HepG2 (cell line): ENCODE measurements at regions not wholly inside any gene's neighbourhood (a gene's known extent, or its start where the extent isn't known, plus 50 kb on each side); places are given as distances from the start of the nearest gene placed in this dataset.

ENCODE experiments used
- ATAC-seq: fragments of 200-7000 bp; cut with Tn5 transposase; 3 replicates; pipeline ENCODE4 v1.9.1; 2020; ENCODE audit warnings: mild to moderate bottlenecking, moderate library complexity
- BruUV-seq: library from RNA; stranded (reverse); fragments of 400-500 nt; replicated peaks from 2 replicates; lab custom pipeline; 2021; lab: Mats Ljungman, UMichigan
- CTCF ChIA-PET: fragments of 300-600 bp; formaldehyde crosslinking; extraction: SDS; loops from one replicate; lab custom pipeline; 2021; ENCODE audit warnings: low total read pairs, inconsistent platforms, low intra/inter-chr PET ratio; lab: Yijun Ruan, JAX
- POLR2A ChIA-PET: fragments of 350-600 bp; sonication (Branson Sonifier 250); formaldehyde crosslinking; loops from one replicate; lab custom pipeline; 2020; ENCODE audit warnings: antibody characterized with exemption, inconsistent platforms; lab: Yijun Ruan, JAX
- DNase-seq: peaks from one replicate; pipeline ENCODE4 v3.0.0-alpha.2; 2015; ENCODE audit warnings: low spot score
- FAIRE-seq: peaks from 3 replicates; lab custom pipeline; 2011; peaks lifted over from hg19 to GRCh38; lab: Jason Lieb, UNC
- H2AFZ ChIP-seq: one replicate; pipeline ENCODE4 v1.6.1; 2011; ENCODE audit warnings: low read length, inconsistent platforms
- H3K27ac ChIP-seq: fragments of 300-600 bp; 3 replicates; pipeline ENCODE4 v1.8.0; 2011; ENCODE audit warnings: mixed run types, mild to moderate bottlenecking, mixed read lengths, low read length, inconsistent platforms; ENCODE audit not compliant: insufficient read depth; ENCODE audit errors: extremely low read length
- H3K27me3 ChIP-seq, 2 experiments: fragments of 200-600 bp in 1 of 2; 2 replicates in 1 of 2; 3 replicates in 1 of 2; pipeline versions ENCODE4 v1.6.0 to v1.8.0; 2011; ENCODE audit warnings: low read length in 2 of 2, mild to moderate bottlenecking in 2 of 2, moderate library complexity in 2 of 2, inconsistent platforms in 1 of 2; ENCODE audit not compliant: insufficient read depth in 2 of 2, control insufficient read depth in 1 of 2
- H3K36me3 ChIP-seq, 2 experiments: fragments of 200-600 bp in 1 of 2; replicated peaks in 1 of 2; 2 replicates in 1 of 2; 3 replicates in 1 of 2; pipeline versions ENCODE4 v1.5.1 to v1.8.0; 2011; ENCODE audit warnings: low read length in 2 of 2, inconsistent platforms in 1 of 2; ENCODE audit not compliant: insufficient read depth in 2 of 2, control insufficient read depth in 1 of 2
- H3K4me1 ChIP-seq: 2 replicates; pipeline ENCODE4 v1.5.1; 2012; ENCODE audit warnings: low read length, inconsistent platforms; ENCODE audit not compliant: insufficient read depth
- H3K4me2 ChIP-seq: 2 replicates; pipeline ENCODE4 v1.6.0; 2011; ENCODE audit warnings: low read depth, low read length, inconsistent platforms
- H3K4me3 ChIP-seq, 3 experiments: fragments of 200-600 bp in 1 of 3; sonication (generic), shearing (Covaris generic) in 1 of 3; replicated peaks in 1 of 3; 2 replicates each; pipeline ENCODE4 v1.5.1; 2011 to 2016; ENCODE audit warnings: low read length in 3 of 3, inconsistent platforms in 2 of 3, low read depth in 2 of 3, mild to moderate bottlenecking in 2 of 3, control low read depth in 1 of 3, mixed read lengths in 1 of 3; ENCODE audit not compliant: insufficient read depth in 1 of 3
- H3K79me2 ChIP-seq: one replicate; pipeline ENCODE4 v1.6.1; 2011; ENCODE audit warnings: low read length, inconsistent platforms; ENCODE audit not compliant: insufficient read depth
- H3K9ac ChIP-seq: 2 replicates; pipeline ENCODE4 v1.6.0; 2011; ENCODE audit warnings: mild to moderate bottlenecking, low read depth, low read length, inconsistent platforms; ENCODE audit not compliant: insufficient read depth
- H3K9me3 ChIP-seq: 2 replicates; pipeline ENCODE4 v1.5.1; 2012; ENCODE audit warnings: mild to moderate bottlenecking, low read length
- H4K20me1 ChIP-seq: 2 replicates; pipeline ENCODE4 v1.6.0; 2011; ENCODE audit warnings: inconsistent platforms, mild to moderate bottlenecking, low read length, moderate library complexity; ENCODE audit not compliant: insufficient read depth
- ARID2 ChIP-seq: sonication (generic); formaldehyde crosslinking; IDR thresholded peaks from 2 replicates; pipeline ENCODE4 v1.8.1; 2022; ENCODE audit warnings: mild to moderate bottlenecking, missing genetic modification reagents, borderline replicate concordance
- CEBPG ChIP-seq: IDR thresholded peaks from 2 replicates; pipeline ENCODE4 v1.6.1; 2016
- ERF ChIP-seq: IDR thresholded peaks from 2 replicates; pipeline ENCODE4 v1.6.1; 2018; ENCODE audit warnings: missing biosample characterization, missing genetic modification reagents
- MAFK ChIP-seq, 2 experiments: IDR thresholded peaks in 1 of 2; conservative IDR thresholded peaks in 1 of 2; 2 replicates each; pipeline ENCODE4 v1.6.1; 2011; ENCODE audit warnings: improper control_type of control experiment in 2 of 2, low read length in 2 of 2
- NFIB ChIP-seq: sonication (generic); formaldehyde crosslinking; IDR thresholded peaks from 2 replicates; pipeline ENCODE4 v1.9.0; 2021; ENCODE audit warnings: missing genetic modification reagents, mild to moderate bottlenecking, borderline replicate concordance
- RELA ChIP-seq: sonication (generic); formaldehyde crosslinking; IDR thresholded peaks from 2 replicates; pipeline ENCODE4 v1.4.0; 2020; ENCODE audit warnings: missing genetic modification reagents
- TBL1XR1 ChIP-seq: fragments of 150-350 bp; IDR thresholded peaks from 2 replicates; pipeline ENCODE4 v1.6.1; 2014; ENCODE audit warnings: borderline replicate concordance, low read length; ENCODE audit not compliant: partially characterized antibody
- ZNF225 ChIP-seq: sonication (generic); formaldehyde crosslinking; IDR thresholded peaks from 2 replicates; pipeline ENCODE4 v1.4.0; 2020; ENCODE audit warnings: mild to moderate bottlenecking, missing genetic modification reagents
- ZNF274 ChIP-seq: sonication (generic); formaldehyde crosslinking; IDR thresholded peaks from 2 replicates; pipeline ENCODE4 v1.5.1; 2020; ENCODE audit warnings: mild to moderate bottlenecking, missing genetic modification reagents
- ZNF33B ChIP-seq: sonication (generic); formaldehyde crosslinking; IDR thresholded peaks from 2 replicates; pipeline ENCODE4 v1.5.1; 2020; ENCODE audit warnings: mild to moderate bottlenecking, missing genetic modification reagents
- ZNF589 ChIP-seq: sonication (generic); formaldehyde crosslinking; conservative IDR thresholded peaks from 2 replicates; pipeline ENCODE4 v1.8.0; 2022; ENCODE audit warnings: mild to moderate bottlenecking, moderate library complexity, missing genetic modification reagents
- ZNF670 ChIP-seq: sonication (generic); formaldehyde crosslinking; IDR thresholded peaks from 2 replicates; pipeline ENCODE4 v1.8.0; 2022; ENCODE audit warnings: mild to moderate bottlenecking, missing genetic modification reagents, borderline replicate concordance
- ZNF780A ChIP-seq: sonication (generic); formaldehyde crosslinking; IDR thresholded peaks from 2 replicates; pipeline ENCODE4 v1.8.0; 2022; ENCODE audit warnings: mild to moderate bottlenecking, missing genetic modification reagents, moderate library complexity
- WGBS: methylation state at CpG from one replicate; pipeline ENCODE4 v1.1.6; 2017; ENCODE audit warnings: low lambda C conversion rate; 5-methylcytosine and 5-hydroxymethylcytosine counted together
- in situ Hi-C: cut with HindIII; loops from 2 replicates; pipeline ENCODE4 v1.10.0; 2017; ENCODE audit warnings: low pct_unique_long_range_greater_than_20kb; ENCODE audit not compliant: extremely low pct_ligation_motif_present
- intact Hi-C: fragments of 100-400 bp; cut with micrococcal nuclease; formaldehyde crosslinking; loops from one replicate; pipeline ENCODE4 v1.10.0; 2022; ENCODE audit not compliant: unreplicated experiment
- TF ChIP-seq, protein P1 (sequence below): sonication (generic); formaldehyde crosslinking; IDR thresholded peaks from 2 replicates; pipeline ENCODE4 v1.4.0; 2020; ENCODE audit warnings: low read depth, mild to moderate bottlenecking, missing genetic modification reagents
- TF ChIP-seq, protein P2 (sequence below): sonication (generic); formaldehyde crosslinking; IDR thresholded peaks from 2 replicates; pipeline ENCODE4 v1.4.0; 2020; ENCODE audit warnings: mild to moderate bottlenecking, missing genetic modification reagents

- 2% methylated on average over 2 of the region's 2 CpGs for WGBS
- Histone ChIP-seq H3K27me3 (no peaks in the 10 kb centered on the region), H3K79me2 (no peaks in the 10 kb centered on the region), H3K36me3 (no peaks in the 10 kb centered on the region), H2AFZ (no peak overlapping the region), H3K4me2 (no peak overlapping the region), H3K4me1 (no peaks in the 10 kb centered on the region), H3K27ac (no peak overlapping the region), H4K20me1 (no peaks in the 10 kb centered on the region), H3K4me3 (no peak overlapping the region), H3K9ac (no peak overlapping the region), H3K9me3 (no peaks in the 10 kb centered on the region)
- TF ChIP-seq, protein P1, sequence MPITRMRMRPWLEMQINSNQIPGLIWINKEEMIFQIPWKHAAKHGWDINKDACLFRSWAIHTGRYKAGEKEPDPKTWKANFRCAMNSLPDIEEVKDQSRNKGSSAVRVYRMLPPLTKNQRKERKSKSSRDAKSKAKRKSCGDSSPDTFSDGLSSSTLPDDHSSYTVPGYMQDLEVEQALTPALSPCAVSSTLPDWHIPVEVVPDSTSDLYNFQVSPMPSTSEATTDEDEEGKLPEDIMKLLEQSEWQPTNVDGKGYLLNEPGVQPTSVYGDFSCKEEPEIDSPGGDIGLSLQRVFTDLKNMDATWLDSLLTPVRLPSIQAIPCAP = no peak
- TF ChIP-seq ARID2 (no peak), ZNF780A (no peak), ZNF225 (CRISPR knock-in tag) (no peak), ZNF670 (CRISPR knock-in tag) (no peak), NFIB (CRISPR knock-in tag) (no peak), CEBPG (CRISPR knock-in tag) (no peak), MAFK (conservative IDR thresholded peaks at IDR 0.05 in 1 of 2, IDR thresholded peaks at IDR 0.05 in 1 of 2; ENCODE audit: low read length in 2 of 2) (no peak), TBL1XR1 (no peak), ZNF589 (CRISPR knock-in tag) (no peak), RELA (no peak), ZNF274 (CRISPR knock-in tag) (no peak), ZNF33B (no peak), ERF (CRISPR knock-in tag) (no peak)
- TF ChIP-seq, protein P2, sequence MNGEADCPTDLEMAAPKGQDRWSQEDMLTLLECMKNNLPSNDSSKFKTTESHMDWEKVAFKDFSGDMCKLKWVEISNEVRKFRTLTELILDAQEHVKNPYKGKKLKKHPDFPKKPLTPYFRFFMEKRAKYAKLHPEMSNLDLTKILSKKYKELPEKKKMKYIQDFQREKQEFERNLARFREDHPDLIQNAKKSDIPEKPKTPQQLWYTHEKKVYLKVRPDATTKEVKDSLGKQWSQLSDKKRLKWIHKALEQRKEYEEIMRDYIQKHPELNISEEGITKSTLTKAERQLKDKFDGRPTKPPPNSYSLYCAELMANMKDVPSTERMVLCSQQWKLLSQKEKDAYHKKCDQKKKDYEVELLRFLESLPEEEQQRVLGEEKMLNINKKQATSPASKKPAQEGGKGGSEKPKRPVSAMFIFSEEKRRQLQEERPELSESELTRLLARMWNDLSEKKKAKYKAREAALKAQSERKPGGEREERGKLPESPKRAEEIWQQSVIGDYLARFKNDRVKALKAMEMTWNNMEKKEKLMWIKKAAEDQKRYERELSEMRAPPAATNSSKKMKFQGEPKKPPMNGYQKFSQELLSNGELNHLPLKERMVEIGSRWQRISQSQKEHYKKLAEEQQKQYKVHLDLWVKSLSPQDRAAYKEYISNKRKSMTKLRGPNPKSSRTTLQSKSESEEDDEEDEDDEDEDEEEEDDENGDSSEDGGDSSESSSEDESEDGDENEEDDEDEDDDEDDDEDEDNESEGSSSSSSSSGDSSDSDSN (CRISPR knock-in tag) = no peak
- no peak for ATAC-seq
- ChIA-PET CTCF (no interaction called here), POLR2A (no interaction called here)
- no TSS peak for BruUV-seq
- FAIRE-seq = no peak
- intact Hi-C loops = no loop called here
- DNase-seq = no peak
- in situ Hi-C loops = no loop called here
Observed at GRCh38 chr3:147773116-147773630, 364.0 kb downstream of the ZIC1 start.
